K562 (cell line): ENCODE measurements at regions not wholly inside any gene's neighbourhood (a gene's known extent, or its start where the extent isn't known, plus 50 kb on each side); places are given as distances from the start of the nearest gene placed in this dataset.

Source experiments
- ATAC-seq: fragments of 200-7000 bp; cut with Tn5 transposase; 3 replicates; pipeline ENCODE4 v1.9.1; 2020; ENCODE audit warnings: moderate library complexity
- BruUV-seq: library from RNA; stranded (reverse); fragments of 400-500 nt; replicated peaks from 2 replicates; lab custom pipeline; 2021; lab: Mats Ljungman, UMichigan
- CTCF ChIA-PET: fragments of 300-600 bp; formaldehyde crosslinking; extraction: SDS; loops from one replicate; lab custom pipeline; 2021; ENCODE audit warnings: low intra/inter-chr PET ratio; lab: Yijun Ruan, JAX
- POLR2A ChIA-PET: fragments of 300-600, 350-650 bp; sonication (Branson Sonifier 250); formaldehyde crosslinking; extraction: SDS; loops from one replicate; lab custom pipeline; 2021; ENCODE audit warnings: antibody characterized with exemption, inconsistent platforms; lab: Yijun Ruan, JAX
- DNase-seq, 4 experiments: peaks; one replicate each; pipeline versions ENCODE4 v3.0.0 to v3.0.0-alpha.2; 2011 to 2018; ENCODE audit warnings: low spot score in 3 of 4, mixed read lengths in 3 of 4; ENCODE audit errors: extremely low read depth in 1 of 4
- FAIRE-seq: peaks from 2 replicates; lab custom pipeline; 2011; peaks lifted over from hg19 to GRCh38; lab: Jason Lieb, UNC
- H2AFZ ChIP-seq: 2 replicates; pipeline ENCODE4 v1.6.0; 2011; ENCODE audit warnings: low read depth, low read length, control low read depth, inconsistent platforms
- H3K27ac ChIP-seq: fragments of 200-600 bp; 3 replicates; pipeline ENCODE4 v1.8.0; 2011; ENCODE audit warnings: low read depth, mild to moderate bottlenecking, control low read depth, inconsistent platforms, low read length, moderate library complexity, mixed read lengths; ENCODE audit errors: extremely low read depth
- H3K27me3 ChIP-seq, 2 experiments: fragments of 300-600 bp in 1 of 2; 2 replicates in 1 of 2; 3 replicates in 1 of 2; pipeline versions ENCODE4 v1.6.0 to v1.8.0; 2011; ENCODE audit warnings: inconsistent platforms in 2 of 2, low read length in 2 of 2, mild to moderate bottlenecking in 1 of 2, mixed read lengths in 1 of 2, moderate library complexity in 1 of 2; ENCODE audit not compliant: control insufficient read depth in 2 of 2, insufficient read depth in 2 of 2
- H3K36me3 ChIP-seq: fragments of 300-600 bp; 3 replicates; pipeline ENCODE4 v1.8.0; 2011; ENCODE audit warnings: mild to moderate bottlenecking, low read length, inconsistent platforms; ENCODE audit not compliant: control insufficient read depth, insufficient read depth
- H3K4me1 ChIP-seq, 2 experiments: fragments of 200-600 bp in 1 of 2; replicated peaks in 1 of 2; 2 replicates in 1 of 2; 3 replicates in 1 of 2; pipeline versions ENCODE4 v1.5.1 to v1.8.0; 2011; ENCODE audit warnings: inconsistent platforms in 2 of 2, low read length in 2 of 2, mild to moderate bottlenecking in 1 of 2, mixed read lengths in 1 of 2, moderate library complexity in 1 of 2; ENCODE audit not compliant: control insufficient read depth in 2 of 2, insufficient read depth in 2 of 2
- H3K4me2 ChIP-seq: 2 replicates; pipeline ENCODE4 v1.6.1; 2011; ENCODE audit warnings: low read length, control low read depth, inconsistent platforms, mixed read lengths; ENCODE audit not compliant: insufficient read depth
- H3K4me3 ChIP-seq: fragments of 200-600 bp; sonication (generic), shearing (Covaris generic); 2 replicates; pipeline ENCODE4 v1.5.1; 2016; ENCODE audit warnings: control low read depth, inconsistent platforms
- H3K79me2 ChIP-seq: fragments of 200-600 bp; 3 replicates; pipeline ENCODE4 v1.8.0; 2011; ENCODE audit warnings: low read length, inconsistent platforms; ENCODE audit not compliant: control insufficient read depth, insufficient read depth
- H3K9ac ChIP-seq, 2 experiments: 2 replicates each; pipeline versions ENCODE4 v1.6.0 to v1.6.1; 2011; ENCODE audit warnings: low read depth in 2 of 2, low read length in 2 of 2, control low read depth in 1 of 2, inconsistent platforms in 1 of 2, mild to moderate bottlenecking in 1 of 2, mixed read lengths in 1 of 2; ENCODE audit not compliant: insufficient read depth in 1 of 2
- H3K9me1 ChIP-seq: one replicate; pipeline ENCODE4 v1.6.0; 2011; ENCODE audit warnings: inconsistent platforms, mild to moderate bottlenecking, low read length, moderate library complexity; ENCODE audit not compliant: control insufficient read depth, insufficient read depth
- H3K9me3 ChIP-seq: replicated peaks from 2 replicates; pipeline ENCODE4 v1.5.1; 2011; ENCODE audit warnings: low read depth, low read length, inconsistent platforms; ENCODE audit not compliant: control insufficient read depth, insufficient read depth
- H4K20me1 ChIP-seq: replicated peaks from 2 replicates; pipeline ENCODE4 v1.6.1; 2011; ENCODE audit warnings: low read length, inconsistent platforms, mixed read lengths; ENCODE audit not compliant: control insufficient read depth, insufficient read depth
- AFF4 ChIP-seq: sonication (generic); formaldehyde crosslinking; IDR thresholded peaks from 2 replicates; pipeline ENCODE4 v1.8.0; 2023; ENCODE audit warnings: mild to moderate bottlenecking, missing genetic modification reagents
- ARID3B ChIP-seq: fragments of 250-450 bp; sonication (Bioruptor Pico); IDR thresholded peaks from 2 replicates; pipeline ENCODE4 v1.4.0; 2020; ENCODE audit warnings: borderline replicate concordance
- CXXC5 ChIP-seq: fragments of 250-450 bp; sonication (Bioruptor Pico); IDR thresholded peaks from 2 replicates; pipeline ENCODE4 v1.8.0; 2022; ENCODE audit warnings: inconsistent platforms, mild to moderate bottlenecking, moderate library complexity
- DLX4 ChIP-seq: fragments of 250-450 bp; sonication (Bioruptor Pico); IDR thresholded peaks from 2 replicates; pipeline ENCODE4 v1.6.1; 2021; ENCODE audit warnings: mild to moderate bottlenecking
- EGR1 ChIP-seq: fragments of 450-650 bp; conservative IDR thresholded peaks from 2 replicates; pipeline ENCODE4 v1.6.1; 2017; ENCODE audit warnings: mild to moderate bottlenecking
- MCM5 ChIP-seq: fragments of 450-650 bp; IDR thresholded peaks from 2 replicates; pipeline ENCODE4 v1.6.1; 2016; ENCODE audit warnings: low read depth
- POLR2AphosphoS5 ChIP-seq: IDR thresholded peaks from 2 replicates; pipeline ENCODE4 v1.6.1; 2011; ENCODE audit warnings: mild to moderate bottlenecking, low read depth, low read length, moderate library complexity; ENCODE audit not compliant: control insufficient read depth, insufficient read depth
- PTTG1 ChIP-seq: fragments of 450-650 bp; IDR thresholded peaks from 2 replicates; pipeline ENCODE4 v1.6.1; 2016; ENCODE audit warnings: low read depth, mild to moderate bottlenecking, missing genetic modification characterization, missing compliant biosample characterization
- RBM34 ChIP-seq: fragments of 200-400 bp; formaldehyde crosslinking; IDR thresholded peaks from 2 replicates; pipeline ENCODE4 v1.6.1; 2018; ENCODE audit warnings: low read length, borderline replicate concordance; ENCODE audit not compliant: insufficient read depth
- XRCC4 ChIP-seq: IDR thresholded peaks from one replicate; pipeline ENCODE4 v1.6.1; 2011; ENCODE audit not compliant: insufficient read depth, insufficient read length; ENCODE audit errors: extremely low read depth
- ZKSCAN8 ChIP-seq: fragments of 200-800 bp; sonication (Bioruptor generic); IDR thresholded peaks from 2 replicates; pipeline ENCODE4 v1.6.1; 2016; ENCODE audit warnings: missing genetic modification characterization, missing compliant biosample characterization
- ZNF146 ChIP-seq: IDR thresholded peaks from one replicate; pipeline ENCODE4 v1.6.1; 2018; ENCODE audit warnings: missing compliant biosample characterization; ENCODE audit not compliant: unreplicated experiment
- ZNF445 ChIP-seq: fragments of 250-450 bp; sonication (Bioruptor Pico); IDR thresholded peaks from 2 replicates; pipeline ENCODE4 v1.4.0; 2020; ENCODE audit warnings: low read depth, mild to moderate bottlenecking, moderate library complexity
- ZNF586 ChIP-seq: fragments of 450-650 bp; formaldehyde crosslinking; conservative IDR thresholded peaks from 2 replicates; pipeline ENCODE4 v1.4.0; 2020; ENCODE audit warnings: mild to moderate bottlenecking, moderate library complexity
- ZNF830 ChIP-seq: fragments of 250-450 bp; sonication (Bioruptor Pico); IDR thresholded peaks from 2 replicates; pipeline ENCODE4 v1.5.0; 2021; ENCODE audit warnings: mild to moderate bottlenecking
- WGBS: fragments of 100-300 bp; shearing (Covaris generic); methylation state at CpG from one replicate; pipeline ENCODE4 v1.1.6; 2016; ENCODE audit warnings: low coverage, mixed read lengths; ENCODE audit not compliant: insufficient coverage; ENCODE audit errors: missing lambda C conversion rate; 5-methylcytosine and 5-hydroxymethylcytosine counted together
- in situ Hi-C: fragments of 300-500 bp; cut with MboI; formaldehyde crosslinking; loops from 4 replicates; pipeline ENCODE4 v1.15.0; 2018; ENCODE audit warnings: inconsistent platforms, mixed read lengths
- intact Hi-C: fragments of 100-400 bp; cut with micrococcal nuclease; formaldehyde crosslinking; loops from 2 replicates; pipeline ENCODE4 v1.14.2; 2022

GRCh38 chr6:142545147-142545546, 243.3 kb downstream of the ADGRG6 start:
- FAIRE-seq (no peak), DNase-seq (no peak), ATAC-seq (no peak)
- no peaks in the 10 kb centered on the region for H3K9me3 ChIP-seq
- no peak overlapping the region for H3K27ac ChIP-seq
- 0% methylated on average over 4 of the region's 4 CpGs for WGBS
- in situ Hi-C loops, result no loop called here
- H2AFZ ChIP-seq, result no peak overlapping the region
- H3K4me2 ChIP-seq, result no peak overlapping the region
- no peak overlapping the region for H3K9ac ChIP-seq
- no peaks in the 10 kb centered on the region for H3K79me2 ChIP-seq
- no TSS peak for BruUV-seq
- peaks cover 3 to 7% of the 10 kb centered on the region in 2 experiments; a peak in 2 of 5 replicates for H3K27me3 ChIP-seq
- H3K9me1 ChIP-seq, result no peaks in the 10 kb centered on the region
- H3K4me1 ChIP-seq, result no peaks in the 10 kb centered on the region; a peak in 1 of 5 replicates
- CTCF ChIA-PET, result no interaction called here
- H4K20me1 ChIP-seq, result no peaks in the 10 kb centered on the region
- POLR2A ChIA-PET, result interaction anchor here (0.9 kb wide), 2 partner anchors 9 to 10 kb away, joined by 3 read pairs; no protein-coding TSS in a partner anchor
- no peak for TF ChIP-seq XRCC4
- TF ChIP-seq MCM5, result no peak
- no peak for TF ChIP-seq ZNF586 (CRISPR knock-in tag)
- TF ChIP-seq ZKSCAN8, result no peak
- TF ChIP-seq ZNF830 (CRISPR knock-in tag), result no peak
- TF ChIP-seq ARID3B (CRISPR knock-in tag), result no peak
- TF ChIP-seq AFF4, result no peak
- TF ChIP-seq POLR2AphosphoS5, result no peak
- no peak for TF ChIP-seq ZNF146 (CRISPR knock-in tag)
- no peak for TF ChIP-seq PTTG1 (tag)
- no peak for TF ChIP-seq EGR1
- TF ChIP-seq DLX4, result no peak
- no peak for TF ChIP-seq RBM34
- TF ChIP-seq CXXC5, result no peak
- TF ChIP-seq ZNF445 (CRISPR knock-in tag), result no peak
- intact Hi-C loops, result no loop called here
- H3K4me3 ChIP-seq, result no peak overlapping the region
- no peaks in the 10 kb centered on the region for H3K36me3 ChIP-seq
